Neural crest cell (in vitro differentiated cells): ENCODE measurements at regions not wholly inside any gene's neighbourhood (a gene's known extent, or its start where the extent isn't known, plus 50 kb on each side); places are given as distances from the start of the nearest gene placed in this dataset.

ENCODE experiments used
- DNase-seq: peaks from one replicate; pipeline ENCODE4 v3.0.0; 2021; ENCODE audit warnings: low read depth, mixed read lengths, low spot score
- H3K27ac Mint-ChIP-seq: one replicate; pipeline ENCODE4 v1.8.0; 2021; ENCODE audit warnings: mild to moderate bottlenecking, mixed read lengths; ENCODE audit not compliant: unreplicated experiment
- H3K27me3 Mint-ChIP-seq: 2 replicates; pipeline ENCODE4 v1.8.0; 2021; ENCODE audit warnings: low read depth, mild to moderate bottlenecking, mixed read lengths
- H3K36me3 Mint-ChIP-seq: 2 replicates; pipeline ENCODE4 v1.8.0; 2021; ENCODE audit warnings: low read depth, mild to moderate bottlenecking, mixed read lengths
- H3K4me1 Mint-ChIP-seq: 2 replicates; pipeline ENCODE4 v1.8.0; 2021; ENCODE audit warnings: mixed read lengths
- H3K4me3 Mint-ChIP-seq: one replicate; pipeline ENCODE4 v1.8.0; 2021; ENCODE audit warnings: mild to moderate bottlenecking, mixed read lengths
- H3K9me3 Mint-ChIP-seq: 2 replicates; pipeline ENCODE4 v1.8.0; 2021; ENCODE audit warnings: mixed read lengths
- TF ChIP-seq, protein P1 (sequence below): fragments of 200-600 bp; sonication (generic); conservative IDR thresholded peaks from 2 replicates; pipeline ENCODE4 v1.5.0; 2021; ENCODE audit warnings: antibody characterized with exemption, mild to moderate bottlenecking

DNA sequence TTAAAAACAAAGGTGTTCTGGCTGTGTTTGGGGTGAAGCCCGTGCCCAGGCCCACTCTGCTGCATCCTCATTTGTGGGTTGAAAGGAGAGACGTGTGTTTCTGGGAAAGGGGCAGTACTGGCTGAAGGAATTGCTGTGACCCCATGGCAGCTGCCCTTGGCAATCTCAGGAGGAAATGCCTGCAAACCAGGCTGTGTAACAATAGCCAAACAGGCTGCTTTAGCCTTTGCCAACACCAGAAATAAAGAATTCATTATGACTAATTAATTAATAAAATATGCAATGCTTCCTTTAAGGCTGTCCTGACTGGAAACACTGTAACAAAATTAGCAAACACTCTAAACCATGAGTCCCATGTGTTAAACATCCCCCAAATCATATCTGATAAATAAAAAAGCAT lies 53.0 kb upstream of the KRR1 start:
- H3K27me3 Mint-ChIP-seq, result no peaks in the 10 kb centered on the region
- peaks cover 29% of the 10 kb centered on the region for H3K4me1 Mint-ChIP-seq
- no peak overlapping the region for H3K27ac Mint-ChIP-seq
- no peak overlapping the region for H3K4me3 Mint-ChIP-seq
- peaks cover 8% of the 10 kb centered on the region for H3K9me3 Mint-ChIP-seq
- TF ChIP-seq, protein P1, sequence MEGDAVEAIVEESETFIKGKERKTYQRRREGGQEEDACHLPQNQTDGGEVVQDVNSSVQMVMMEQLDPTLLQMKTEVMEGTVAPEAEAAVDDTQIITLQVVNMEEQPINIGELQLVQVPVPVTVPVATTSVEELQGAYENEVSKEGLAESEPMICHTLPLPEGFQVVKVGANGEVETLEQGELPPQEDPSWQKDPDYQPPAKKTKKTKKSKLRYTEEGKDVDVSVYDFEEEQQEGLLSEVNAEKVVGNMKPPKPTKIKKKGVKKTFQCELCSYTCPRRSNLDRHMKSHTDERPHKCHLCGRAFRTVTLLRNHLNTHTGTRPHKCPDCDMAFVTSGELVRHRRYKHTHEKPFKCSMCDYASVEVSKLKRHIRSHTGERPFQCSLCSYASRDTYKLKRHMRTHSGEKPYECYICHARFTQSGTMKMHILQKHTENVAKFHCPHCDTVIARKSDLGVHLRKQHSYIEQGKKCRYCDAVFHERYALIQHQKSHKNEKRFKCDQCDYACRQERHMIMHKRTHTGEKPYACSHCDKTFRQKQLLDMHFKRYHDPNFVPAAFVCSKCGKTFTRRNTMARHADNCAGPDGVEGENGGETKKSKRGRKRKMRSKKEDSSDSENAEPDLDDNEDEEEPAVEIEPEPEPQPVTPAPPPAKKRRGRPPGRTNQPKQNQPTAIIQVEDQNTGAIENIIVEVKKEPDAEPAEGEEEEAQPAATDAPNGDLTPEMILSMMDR, result no peak
- no peak for DNase-seq
- peaks cover 8% of the 10 kb centered on the region for H3K36me3 Mint-ChIP-seq

DNA sequence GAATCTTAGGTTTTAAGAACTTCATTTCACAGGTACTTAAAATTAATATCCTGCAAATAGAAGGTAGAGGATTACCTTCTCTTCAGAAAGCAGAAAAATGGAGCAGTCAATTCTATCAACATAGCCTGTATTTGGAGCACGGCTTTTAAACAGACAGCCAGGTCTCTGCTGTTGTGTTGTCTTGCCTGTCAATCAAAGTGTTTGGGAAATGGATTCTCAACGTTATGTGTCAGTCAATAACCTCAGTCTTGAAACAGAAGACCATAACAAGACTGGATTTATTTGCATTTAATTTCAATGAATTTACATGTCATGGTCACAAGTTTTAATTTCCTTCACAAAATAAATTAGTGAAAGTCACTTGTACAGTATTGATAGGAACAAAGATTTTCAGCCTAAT lies 51.9 kb upstream of the KRR1 start:
- Mint-ChIP-seq H3K36me3 (peaks cover 8% of the 10 kb centered on the region), H3K4me1 (peaks cover 29% of the 10 kb centered on the region), H3K27ac (no peak overlapping the region), H3K4me3 (no peak overlapping the region), H3K9me3 (peaks cover 8% of the 10 kb centered on the region), H3K27me3 (no peaks in the 10 kb centered on the region)
- TF ChIP-seq, protein P1, result no peak
- DNase-seq, result no peak

DNA sequence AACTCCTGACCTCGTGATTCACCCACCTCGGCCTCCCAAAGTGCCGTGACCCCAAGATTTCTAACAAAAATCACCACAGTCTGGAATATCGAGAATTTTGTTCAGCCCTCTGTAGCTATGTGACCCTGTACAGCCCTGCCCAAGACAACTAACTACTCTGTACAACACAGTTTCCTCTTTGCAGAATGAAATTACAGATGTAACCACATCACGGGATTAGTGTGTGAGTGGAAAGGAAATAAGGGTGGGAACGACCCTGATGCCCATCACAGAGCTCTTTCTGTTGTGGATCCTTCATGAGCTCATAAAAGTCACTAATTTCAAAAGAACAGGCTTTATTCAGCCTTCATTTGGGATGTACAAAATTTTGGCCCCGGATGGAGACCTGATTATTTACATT lies 50.5 kb upstream of the KRR1 start:
- DNase-seq, result no peak
- TF ChIP-seq, protein P1, result no peak
- H3K9me3 Mint-ChIP-seq, result peaks cover 8% of the 10 kb centered on the region
- peaks cover 8% of the 10 kb centered on the region for H3K36me3 Mint-ChIP-seq
- no peak overlapping the region for H3K4me3 Mint-ChIP-seq
- no peak overlapping the region for H3K27ac Mint-ChIP-seq
- no peaks in the 10 kb centered on the region for H3K27me3 Mint-ChIP-seq
- peaks cover 25% of the 10 kb centered on the region for H3K4me1 Mint-ChIP-seq
